ENCODE measurements at regions not wholly inside any gene's neighbourhood (a gene's known extent, or its start where the extent isn't known, plus 50 kb on each side); places are given as distances from the start of the nearest gene placed in this dataset.

DNA sequence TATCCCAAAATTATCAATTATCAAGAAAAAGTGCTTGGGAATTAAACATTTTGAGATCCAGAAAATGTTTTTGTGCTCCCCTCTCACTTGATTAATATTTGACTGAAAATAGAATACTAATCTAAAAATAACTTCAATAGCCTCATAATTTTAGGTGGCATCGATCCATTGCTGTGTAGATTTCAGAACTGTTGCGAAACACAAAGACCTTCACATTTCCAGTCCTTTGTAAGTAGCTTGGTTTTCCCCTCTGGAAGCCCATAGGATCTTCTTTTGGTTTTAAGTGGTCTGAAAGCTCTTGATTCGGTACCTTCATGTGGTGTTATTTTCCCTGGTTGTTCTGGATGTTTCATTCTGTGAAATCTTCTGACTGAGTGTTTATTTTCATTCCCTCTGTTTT lies 176.5 kb downstream of the NUFIP1 start:
- TF ChIP-seq SRF (IDR thresholded peaks at IDR 0.05; ENCODE audit: low read depth, low read length): no peak
- TF ChIP-seq CEBPB (IDR thresholded peaks at IDR 0.05; ENCODE audit: low read depth, low read length): peak; percentile 68; the same call in 1 of the 2 replicates
- Histone ChIP-seq H2AFZ (ENCODE audit: low read length) (no peak overlapping the region), H3K36me3 (ENCODE audit: control insufficient read depth in 2 of 4, insufficient read depth in 4 of 4, low read length in 3 of 4) (no peaks in the 10 kb centered on the region), H3K23me2 (ENCODE audit: low read depth, low read length) (no peaks in the 10 kb centered on the region), H3K79me2 (ENCODE audit: control insufficient read depth in 1 of 2, insufficient read depth in 2 of 2, low read length in 2 of 2) (no peaks in the 10 kb centered on the region), H3K23ac (ENCODE audit: insufficient read length) (no peak overlapping the region), H3K4me2 (ENCODE audit: insufficient read depth in 1 of 2, low read depth in 2 of 2, low read length in 2 of 2) (no peak overlapping the region), H3K27ac (ENCODE audit: low read depth, low read length) (no peak overlapping the region), H2BK12ac (ENCODE audit: low read depth, low read length) (no peak overlapping the region), H3K14ac (ENCODE audit: insufficient read length) (no peak overlapping the region), H2AK5ac (ENCODE audit: low read depth, low read length) (no peak overlapping the region), H2BK20ac (ENCODE audit: low read length) (no peak overlapping the region), H3K18ac (ENCODE audit: extremely low read depth, low read length) (no peak overlapping the region), H2BK120ac (replicated peaks; ENCODE audit: low read depth, low read length) (no peak overlapping the region), H2BK15ac (ENCODE audit: low read length) (no peak overlapping the region), H3K27me3 (replicated peaks in 1 of 4; ENCODE audit: control insufficient read depth in 3 of 4, extremely low read depth in 1 of 4, insufficient read depth in 3 of 4, low read length in 3 of 4) (no peaks in the 10 kb centered on the region), H3K9ac (replicated peaks in 1 of 4; ENCODE audit: extremely low read depth in 1 of 4, low read depth in 3 of 4, low read length in 3 of 4) (no peak overlapping the region), H3K4ac (replicated peaks; ENCODE audit: insufficient read length, low read depth, low read length) (no peak overlapping the region), H3K79me1 (ENCODE audit: low read depth, low read length) (no peaks in the 10 kb centered on the region), H3K9me3 (ENCODE audit: insufficient read depth in 2 of 2, low read depth in 1 of 2, low read length in 1 of 2) (no peaks in the 10 kb centered on the region), H2BK5ac (ENCODE audit: low read depth, low read length) (no peak overlapping the region), H4K8ac (ENCODE audit: extremely low read depth, insufficient read depth, low read length) (no peak overlapping the region), H4K91ac (replicated peaks; ENCODE audit: insufficient read length, low read length) (no peak overlapping the region), H4K5ac (ENCODE audit: insufficient read length, low read depth, low read length) (no peak overlapping the region), H3K56ac (replicated peaks; ENCODE audit: insufficient read length, low read depth, low read length) (no peak overlapping the region), H4K20me1 (replicated peaks in 1 of 2; ENCODE audit: control insufficient read depth in 1 of 2, insufficient read depth in 2 of 2, low read length in 2 of 2) (no peaks in the 10 kb centered on the region), H3K4me3 (ENCODE audit: extremely low read depth in 1 of 4, insufficient read depth in 2 of 4, low read depth in 3 of 4, low read length in 4 of 4) (no peak overlapping the region), H3K4me1 (replicated peaks in 1 of 4; ENCODE audit: control insufficient read depth in 3 of 4, insufficient read depth in 4 of 4, low read length in 3 of 4) (peaks cover 2 to 11% (median 10%) of the 10 kb centered on the region in 4 experiments; a peak in 6 of 7 replicates)
- DNase-seq (ENCODE audit: low read depth in 1 of 2, low spot score in 2 of 2) (no peak), FAIRE-seq (no peak)
- ChIA-PET POLR2A (ENCODE audit: partially characterized antibody) (no interaction called here), CTCF (ENCODE audit: partially characterized antibody) (interaction anchor here (0.5 kb wide), 1 partner anchor 662 kb away, joined by 3 read pairs; no protein-coding TSS in a partner anchor)
- WGBS, 2 experiments (ENCODE audit: extremely low coverage in 1 of 2, insufficient coverage in 1 of 2, insufficient read length in 1 of 2, insufficient replicate concordance in 2 of 2, low coverage in 1 of 2, low lambda C conversion rate in 2 of 2, missing lambda C conversion rate in 1 of 2): 86% methylated on average over 3 of the region's 3 CpGs; no CpG with 5 or more reads in 1 of the 2 experiments
